ENCODE measurements at regions not wholly inside any gene's neighbourhood (a gene's known extent, or its start where the extent isn't known, plus 50 kb on each side); places are given as distances from the start of the nearest gene placed in this dataset.
"Not testable (repeated sequence)": the region's sequence is repeated elsewhere in the genome, so short reads cannot be mapped to it uniquely, and the experiment has no call there.

GRCh38 chr9:78383130-78383529 is 86.2 kb downstream of the PSAT1 start:
- DNase-seq (no peak), ATAC-seq (no peak)
- no peaks in the 10 kb centered on the region for H3K4me1 Mint-ChIP-seq
- H3K27me3 Mint-ChIP-seq = no peaks in the 10 kb centered on the region
- no peaks in the 10 kb centered on the region for H3K9me3 Mint-ChIP-seq
- H3K4me3 Mint-ChIP-seq = no peak overlapping the region
- no peak overlapping the region for H3K27ac Mint-ChIP-seq

- ATAC-seq = no peak
- Mint-ChIP-seq H3K27me3 (no peaks in the 10 kb centered on the region), H3K4me3 (no peak overlapping the region), H3K9me3 (no peaks in the 10 kb centered on the region), H3K4me1 (no peaks in the 10 kb centered on the region), H3K27ac (no peak overlapping the region)
- no peak for DNase-seq
These were observed 89.4 kb downstream of the PSAT1 start for GRCh38 chr9:78386348-78386747.

DNA sequence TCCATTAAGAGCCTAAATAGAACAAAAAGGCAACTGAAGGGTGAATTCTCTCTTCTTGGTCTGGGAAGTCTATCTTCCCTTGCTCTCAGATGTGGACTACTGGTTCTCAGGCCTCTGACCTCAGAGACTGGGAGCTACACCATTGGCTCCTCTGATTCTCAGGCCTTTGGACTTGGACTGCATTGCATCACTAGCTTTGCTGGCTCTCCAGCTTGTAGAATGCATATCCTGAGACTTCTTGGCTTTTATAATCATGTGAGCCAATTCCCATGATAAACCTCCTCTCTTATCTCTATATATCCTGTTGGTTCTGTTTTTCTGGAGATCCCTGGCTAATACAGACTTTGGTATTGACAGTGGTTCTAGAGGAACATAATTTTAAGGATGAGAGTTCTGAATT is 89.8 kb downstream of the PSAT1 start:
- H3K4me1 Mint-ChIP-seq = no peaks in the 10 kb centered on the region
- DNase-seq (no peak), ATAC-seq (no peak)
- no peak overlapping the region for H3K4me3 Mint-ChIP-seq
- no peaks in the 10 kb centered on the region for H3K27me3 Mint-ChIP-seq
- H3K9me3 Mint-ChIP-seq = no peaks in the 10 kb centered on the region
- H3K27ac Mint-ChIP-seq = no peak overlapping the region

DNA sequence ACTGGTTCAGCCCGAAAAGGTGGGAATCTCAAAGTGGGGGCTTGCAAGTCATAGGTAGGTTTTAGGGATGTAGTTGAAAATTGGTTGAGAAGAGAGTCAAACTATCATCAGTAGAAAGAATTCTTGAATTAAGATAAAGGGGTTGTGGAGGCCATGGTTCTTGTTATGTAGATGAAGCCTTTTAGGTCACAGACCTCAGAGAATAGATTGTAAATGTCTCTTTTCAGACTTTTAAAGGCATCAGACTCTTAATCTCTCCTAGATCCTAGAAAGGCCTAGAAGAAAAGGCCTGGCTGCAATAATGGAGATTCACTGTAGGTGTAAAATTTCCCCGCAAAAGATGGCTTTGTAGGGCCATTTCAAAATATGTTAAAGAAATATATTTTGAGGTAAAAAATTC is 96.4 kb downstream of the PSAT1 start:
- no peak for DNase-seq
- Mint-ChIP-seq H3K4me1 (no peaks in the 10 kb centered on the region), H3K27ac (no peak overlapping the region), H3K27me3 (peaks cover 10% of the 10 kb centered on the region), H3K4me3 (no peak overlapping the region), H3K9me3 (peaks cover 5 to 7% of the 10 kb centered on the region in 2 donors)
- ATAC-seq = no peak

GRCh38 chr9:78393932-78394331 is 97.0 kb downstream of the PSAT1 start:
- DNase-seq (no peak), ATAC-seq (no peak)
- Mint-ChIP-seq H3K27ac (no peak overlapping the region), H3K4me1 (no peaks in the 10 kb centered on the region), H3K27me3 (peaks cover 11% of the 10 kb centered on the region), H3K4me3 (no peak overlapping the region), H3K9me3 (peaks cover 5 to 7% of the 10 kb centered on the region in 2 donors)

DNA sequence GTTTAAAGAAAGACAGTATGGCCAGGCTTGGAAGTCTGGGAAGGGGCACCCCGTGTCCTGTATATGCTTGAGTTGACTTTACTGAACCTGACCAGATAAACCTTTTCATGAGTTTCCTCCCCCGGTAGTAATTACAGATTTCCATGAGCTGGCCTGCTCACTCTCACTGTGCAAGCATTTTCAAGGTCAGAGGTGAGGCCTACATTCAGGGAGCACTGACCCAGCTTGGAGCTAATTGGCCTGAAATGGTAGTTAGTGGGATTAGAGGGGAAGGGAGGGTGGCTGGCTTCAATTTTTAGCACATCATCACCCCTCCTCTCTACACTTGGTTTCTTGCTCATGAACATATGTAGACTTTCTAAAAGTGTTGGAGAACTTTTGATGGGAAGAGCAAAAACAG is 99.2 kb downstream of the PSAT1 start:
- Mint-ChIP-seq H3K9me3 (peaks cover 5 to 7% of the 10 kb centered on the region in 2 donors), H3K27ac (no peak overlapping the region), H3K4me3 (no peak overlapping the region), H3K4me1 (no peaks in the 10 kb centered on the region), H3K27me3 (peaks cover 11% of the 10 kb centered on the region)
- no peak for ATAC-seq
- no peak for DNase-seq

DNA sequence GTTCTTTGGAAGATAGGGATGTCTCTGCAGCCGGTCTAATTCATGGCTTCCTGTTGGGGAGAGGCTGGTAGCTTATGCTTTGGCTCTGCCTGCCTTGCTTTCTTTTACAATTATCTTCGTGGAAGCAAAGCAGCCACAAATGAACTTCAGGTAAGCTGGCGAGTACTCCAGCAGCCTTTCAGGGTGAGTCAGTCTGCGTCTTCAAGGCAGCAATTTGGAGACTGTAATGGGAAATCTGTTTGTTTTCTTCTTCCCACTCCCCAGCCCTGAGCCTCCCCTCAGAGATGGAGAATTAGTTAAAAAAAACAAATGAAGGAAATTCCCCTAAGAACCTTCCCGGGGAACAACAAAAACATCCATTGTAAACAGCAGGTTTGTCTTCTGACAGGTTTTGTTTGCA is 100.1 kb downstream of the PSAT1 start:
- H3K4me3 Mint-ChIP-seq = no peak overlapping the region
- H3K27ac Mint-ChIP-seq = no peak overlapping the region
- ATAC-seq (no peak), DNase-seq (no peak)
- H3K4me1 Mint-ChIP-seq = no peaks in the 10 kb centered on the region
- peaks cover 11% of the 10 kb centered on the region for H3K27me3 Mint-ChIP-seq
- H3K9me3 Mint-ChIP-seq = peaks cover 5 to 7% of the 10 kb centered on the region in 2 donors

DNA sequence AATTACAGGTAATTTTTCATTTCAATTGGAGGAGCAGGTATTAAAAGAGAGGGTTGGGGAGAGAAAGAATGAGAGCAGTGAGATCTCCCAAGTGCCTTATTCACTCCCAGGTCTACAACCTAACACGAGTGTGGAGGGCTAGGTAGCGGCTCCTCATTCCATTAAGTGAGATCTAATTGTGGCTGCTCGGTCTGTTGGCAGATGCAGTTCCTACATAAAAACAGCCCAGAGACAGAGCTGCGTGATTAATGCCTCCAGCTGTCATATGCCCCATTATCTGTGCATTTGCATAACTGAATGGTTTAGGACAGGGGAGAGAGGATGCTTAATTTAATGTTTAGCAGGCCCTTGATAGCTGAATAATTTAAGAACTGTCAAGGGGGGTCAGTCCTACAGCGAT is 100.5 kb downstream of the PSAT1 start:
- ATAC-seq = no peak
- Mint-ChIP-seq H3K9me3 (peaks cover 5 to 7% of the 10 kb centered on the region in 2 donors), H3K4me1 (no peaks in the 10 kb centered on the region), H3K27ac (no peak overlapping the region), H3K27me3 (peaks cover 11% of the 10 kb centered on the region), H3K4me3 (no peak overlapping the region)
- no peak for DNase-seq

GRCh38 chr9:78399153-78399552 is 102.2 kb downstream of the PSAT1 start:
- no peak overlapping the region for H3K4me3 Mint-ChIP-seq
- no peak for DNase-seq
- H3K27ac Mint-ChIP-seq = no peak overlapping the region

DNA sequence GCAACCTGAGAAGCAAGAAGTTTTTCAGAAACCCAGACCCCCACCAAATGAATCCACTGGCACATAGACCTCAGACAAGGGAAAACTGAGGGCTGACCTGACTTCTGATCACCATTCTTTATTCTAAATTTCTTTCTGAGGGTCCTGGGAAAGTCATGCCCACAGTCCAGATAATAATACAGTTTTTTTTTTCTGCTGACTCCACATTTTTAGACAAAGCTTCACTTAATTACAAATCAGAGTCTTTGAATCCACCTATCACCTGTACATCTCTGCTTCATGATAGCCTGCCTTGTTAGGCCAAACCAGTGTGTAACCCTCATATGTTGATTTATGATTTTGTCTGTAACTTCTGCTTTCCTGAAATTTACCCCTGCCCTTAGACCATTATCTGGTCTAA is 103.6 kb downstream of the PSAT1 start:
- peaks cover 11% of the 10 kb centered on the region for H3K27me3 Mint-ChIP-seq
- peaks cover under 1 to 2% of the 10 kb centered on the region in 2 donors for H3K9me3 Mint-ChIP-seq
- DNase-seq (no peak), ATAC-seq (no peak)
- H3K27ac Mint-ChIP-seq = no peak overlapping the region
- H3K4me3 Mint-ChIP-seq = no peak overlapping the region
- no peaks in the 10 kb centered on the region for H3K4me1 Mint-ChIP-seq

More at GRCh38 chr9:78399153-78399552, 102.2 kb downstream of the PSAT1 start:
- Mint-ChIP-seq H3K9me3 (peaks cover 5 to 7% of the 10 kb centered on the region in 2 donors), H3K4me1 (no peaks in the 10 kb centered on the region), H3K27me3 (peaks cover 11% of the 10 kb centered on the region)
- ATAC-seq = no peak

DNA sequence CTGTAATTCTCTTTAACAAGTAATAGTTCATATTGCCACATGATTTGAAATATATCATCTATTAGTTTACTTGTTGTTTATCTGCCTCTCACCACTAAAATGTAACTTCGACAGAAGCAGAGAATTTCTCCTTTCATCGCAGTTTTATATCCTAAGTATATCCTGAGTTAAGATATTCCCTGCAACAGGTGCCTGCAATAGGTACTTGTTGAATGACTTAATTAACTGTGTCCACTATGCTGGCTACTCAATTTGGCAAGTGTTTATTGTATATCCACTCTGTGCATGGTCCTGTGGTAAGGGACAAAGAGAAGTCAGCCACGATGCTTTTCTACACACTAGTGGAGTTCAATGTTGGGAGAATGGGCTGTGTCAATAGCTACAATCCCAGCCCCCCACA is 108.5 kb downstream of the PSAT1 start:
- H3K4me1 Mint-ChIP-seq = no peaks in the 10 kb centered on the region
- no peaks in the 10 kb centered on the region for H3K27me3 Mint-ChIP-seq
- no peaks in the 10 kb centered on the region for H3K9me3 Mint-ChIP-seq
- H3K4me3 Mint-ChIP-seq = no peak overlapping the region
- no peak overlapping the region for H3K27ac Mint-ChIP-seq
- ATAC-seq = no peak
- DNase-seq = no peak

DNA sequence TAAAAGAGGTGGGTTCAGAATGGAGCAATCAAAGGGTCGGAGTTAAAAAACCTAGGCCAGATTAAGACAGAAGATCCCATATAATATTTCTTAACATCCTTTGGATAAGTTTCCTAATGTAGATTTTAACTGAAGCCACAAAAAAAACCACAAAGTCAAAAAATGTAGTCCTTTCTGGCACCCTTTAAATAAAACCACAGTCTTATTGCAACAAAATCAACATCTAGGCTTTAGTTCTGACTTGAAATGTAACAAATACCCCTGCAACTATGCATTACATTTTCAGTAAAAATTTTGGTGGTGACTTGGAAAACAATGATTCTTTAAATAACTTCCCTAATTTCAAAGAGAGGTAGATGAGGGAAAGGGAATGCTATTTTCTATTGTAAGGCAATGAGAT is 109.2 kb downstream of the PSAT1 start:
- DNase-seq (no peak), ATAC-seq (no peak)
- Mint-ChIP-seq H3K27me3 (no peaks in the 10 kb centered on the region), H3K27ac (peak overlapping the region in 1 of 2 donors; percentile 38), H3K4me1 (no peaks in the 10 kb centered on the region), H3K9me3 (no peaks in the 10 kb centered on the region), H3K4me3 (no peak overlapping the region)

GRCh38 chr9:78406933-78407332 is 110.0 kb downstream of the PSAT1 start:
- Mint-ChIP-seq H3K27me3 (no peaks in the 10 kb centered on the region), H3K4me1 (no peaks in the 10 kb centered on the region), H3K9me3 (no peaks in the 10 kb centered on the region), H3K4me3 (no peak overlapping the region), H3K27ac (no peak overlapping the region)
- ATAC-seq = no peak
- no peak for DNase-seq

DNA sequence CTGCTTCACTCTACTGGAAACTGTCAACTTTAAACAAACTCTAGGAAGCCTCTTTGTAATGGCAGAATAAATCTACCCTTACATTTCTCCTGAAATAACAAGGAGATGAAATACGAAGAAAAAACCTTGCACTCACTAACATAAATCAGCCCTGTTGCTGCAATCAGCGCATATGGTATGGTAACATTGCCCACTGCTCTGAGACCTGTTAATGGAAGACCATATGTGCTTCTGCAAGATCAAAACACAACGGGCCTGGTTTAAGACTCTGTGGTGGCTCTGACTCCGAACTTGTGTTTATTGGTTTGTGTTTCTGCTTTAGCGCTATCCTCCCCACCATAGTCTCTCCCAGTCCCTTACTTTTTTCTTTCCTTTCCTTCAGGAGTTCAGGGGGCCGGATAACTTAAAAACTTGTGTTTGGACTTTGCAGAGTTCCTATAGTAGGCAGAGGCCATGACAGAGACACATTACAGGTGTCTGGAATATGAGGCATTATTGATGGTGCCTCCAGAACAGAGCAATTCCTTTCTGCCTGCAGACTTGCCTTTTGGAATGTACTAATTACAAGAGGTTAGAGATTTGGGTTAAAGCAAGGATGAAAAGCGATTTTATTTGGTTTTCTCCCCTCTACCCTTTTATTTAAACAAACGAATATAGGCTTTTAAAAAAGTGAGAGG is 110.8 kb downstream of the PSAT1 start:
- H3K27me3 Mint-ChIP-seq = no peaks in the 10 kb centered on the region
- no peak overlapping the region for H3K27ac Mint-ChIP-seq
- H3K4me3 Mint-ChIP-seq = no peak overlapping the region
- DNase-seq (no peak), ATAC-seq (no peak)
- H3K9me3 Mint-ChIP-seq = no peaks in the 10 kb centered on the region
- H3K4me1 Mint-ChIP-seq = no peaks in the 10 kb centered on the region

DNA sequence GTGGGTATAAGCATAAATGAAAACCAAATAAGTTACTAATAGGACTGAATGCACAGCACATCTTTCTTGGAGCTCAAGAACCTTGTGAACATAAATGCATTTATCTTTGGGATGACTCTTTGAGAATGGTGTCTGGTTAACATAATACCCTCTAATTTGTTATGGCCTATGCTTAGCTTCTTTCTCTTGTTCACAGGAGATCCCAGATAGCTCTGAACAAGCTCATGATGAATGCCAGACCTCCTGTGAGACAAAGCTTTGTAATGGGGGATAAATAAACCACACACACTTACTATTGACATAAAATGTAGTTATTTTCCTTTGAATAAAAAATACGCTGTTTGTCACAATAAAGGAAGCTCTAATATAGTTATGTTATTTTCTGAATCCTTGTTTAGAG is 111.5 kb downstream of the PSAT1 start:
- H3K9me3 Mint-ChIP-seq = no peaks in the 10 kb centered on the region

DNA sequence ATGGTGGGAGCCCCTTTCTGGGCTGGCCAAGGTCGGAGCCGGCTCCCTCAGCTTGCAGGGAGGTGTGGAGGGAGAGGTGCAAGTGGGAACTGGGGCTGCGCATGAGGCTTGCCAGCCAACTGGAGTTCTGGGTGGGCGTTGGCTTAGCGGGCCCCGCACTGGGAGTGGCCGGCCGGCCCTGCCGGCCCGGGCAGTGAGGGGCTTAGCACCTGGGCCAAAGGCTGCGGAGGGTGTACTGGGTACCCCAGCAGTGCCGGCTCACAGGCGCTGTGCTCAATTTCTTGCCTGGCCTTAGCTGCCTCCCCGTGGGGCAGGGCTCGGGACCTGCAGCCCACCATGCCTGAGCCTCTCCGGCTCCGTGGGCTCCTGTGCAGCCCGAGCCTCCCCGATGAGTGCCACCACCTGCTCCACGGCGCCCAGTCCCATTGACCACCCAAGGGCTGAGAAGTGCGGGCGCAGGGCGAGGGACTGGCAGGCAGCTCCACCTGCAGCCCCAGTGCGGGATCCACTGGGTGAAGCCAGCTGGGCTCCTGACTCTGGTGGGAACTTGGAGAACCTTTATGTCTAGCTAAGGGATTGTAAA is 113.1 kb downstream of the PSAT1 start:
- ATAC-seq = not testable (repeated sequence)

More for the DNA sequence above, 111.5 kb downstream of the PSAT1 start:
- H3K4me1 Mint-ChIP-seq = no peaks in the 10 kb centered on the region
- ATAC-seq (no peak), DNase-seq (no peak)
- no peak overlapping the region for H3K27ac Mint-ChIP-seq
- no peaks in the 10 kb centered on the region for H3K27me3 Mint-ChIP-seq
- no peak overlapping the region for H3K4me3 Mint-ChIP-seq

GRCh38 chr9:78422309-78422708 is 125.4 kb downstream of the PSAT1 start:
- Mint-ChIP-seq H3K27me3 (peaks cover 7% of the 10 kb centered on the region), H3K4me3 (no peak overlapping the region), H3K27ac (no peak overlapping the region), H3K9me3 (no peaks in the 10 kb centered on the region), H3K4me1 (no peaks in the 10 kb centered on the region)
- DNase-seq (no peak), ATAC-seq (no peak)

More for the DNA sequence above, 113.1 kb downstream of the PSAT1 start:
- not testable (repeated sequence) for H3K27me3 Mint-ChIP-seq, H3K4me1 Mint-ChIP-seq, H3K27ac Mint-ChIP-seq, DNase-seq, H3K4me3 Mint-ChIP-seq, H3K9me3 Mint-ChIP-seq

All from stimulated activated naive CD8-positive, alpha-beta T cell treated with anti-CD3 and anti-CD28 coated beads, Interleukin-15, amount 100 ng/mL, for 72 hours (primary cell).